ENCODE measurements at regions not wholly inside any gene's neighbourhood (a gene's known extent, or its start where the extent isn't known, plus 50 kb on each side); places are given as distances from the start of the nearest gene placed in this dataset.

DNA sequence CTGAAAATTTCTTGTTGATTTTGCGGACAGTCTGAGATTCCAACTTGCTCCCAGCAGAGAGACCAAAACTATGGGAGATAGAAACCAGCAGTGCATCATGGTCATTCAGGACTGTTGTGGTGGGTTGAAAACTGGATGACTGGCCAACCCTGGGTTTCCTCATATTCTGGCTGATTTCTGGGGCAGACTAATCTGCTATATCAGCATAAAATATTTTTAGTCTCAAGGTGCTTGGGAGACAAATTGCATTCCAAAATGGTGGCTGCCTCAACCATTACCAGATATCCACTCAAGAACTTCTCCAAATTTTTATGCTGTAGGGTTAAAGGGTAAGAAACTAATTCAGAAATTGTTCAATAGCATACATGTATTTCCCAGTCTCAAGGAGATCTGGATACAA is 434.0 kb downstream of the BRINP3 start:
- TF ChIP-seq SP1 (IDR thresholded peaks at IDR 0.05) (no peak), GABPA (IDR thresholded peaks at IDR 0.05 in 1 of 2, conservative IDR thresholded peaks at IDR 0.05 in 1 of 2) (no peak), JUND (IDR thresholded peaks at IDR 0.05) (no peak), EGR1 (IDR thresholded peaks at IDR 0.05; ENCODE audit: low read depth in 2 of 2) (no peak), RAD21 (IDR thresholded peaks at IDR 0.05) (no peak), HNF4A (conservative IDR thresholded peaks at IDR 0.05) (no peak), RXRA (IDR thresholded peaks at IDR 0.05) (no peak), YY1 (IDR thresholded peaks at IDR 0.05) (no peak), TAF1 (conservative IDR thresholded peaks at IDR 0.05) (no peak), HNF4G (IDR thresholded peaks at IDR 0.05) (no peak), FOXA1 (IDR thresholded peaks at IDR 0.05) (no peak)
- TF ChIP-seq, protein P1, sequence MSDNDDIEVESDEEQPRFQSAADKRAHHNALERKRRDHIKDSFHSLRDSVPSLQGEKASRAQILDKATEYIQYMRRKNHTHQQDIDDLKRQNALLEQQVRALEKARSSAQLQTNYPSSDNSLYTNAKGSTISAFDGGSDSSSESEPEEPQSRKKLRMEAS (IDR thresholded peaks at IDR 0.05) = no peak
- TF ChIP-seq, protein P2, sequence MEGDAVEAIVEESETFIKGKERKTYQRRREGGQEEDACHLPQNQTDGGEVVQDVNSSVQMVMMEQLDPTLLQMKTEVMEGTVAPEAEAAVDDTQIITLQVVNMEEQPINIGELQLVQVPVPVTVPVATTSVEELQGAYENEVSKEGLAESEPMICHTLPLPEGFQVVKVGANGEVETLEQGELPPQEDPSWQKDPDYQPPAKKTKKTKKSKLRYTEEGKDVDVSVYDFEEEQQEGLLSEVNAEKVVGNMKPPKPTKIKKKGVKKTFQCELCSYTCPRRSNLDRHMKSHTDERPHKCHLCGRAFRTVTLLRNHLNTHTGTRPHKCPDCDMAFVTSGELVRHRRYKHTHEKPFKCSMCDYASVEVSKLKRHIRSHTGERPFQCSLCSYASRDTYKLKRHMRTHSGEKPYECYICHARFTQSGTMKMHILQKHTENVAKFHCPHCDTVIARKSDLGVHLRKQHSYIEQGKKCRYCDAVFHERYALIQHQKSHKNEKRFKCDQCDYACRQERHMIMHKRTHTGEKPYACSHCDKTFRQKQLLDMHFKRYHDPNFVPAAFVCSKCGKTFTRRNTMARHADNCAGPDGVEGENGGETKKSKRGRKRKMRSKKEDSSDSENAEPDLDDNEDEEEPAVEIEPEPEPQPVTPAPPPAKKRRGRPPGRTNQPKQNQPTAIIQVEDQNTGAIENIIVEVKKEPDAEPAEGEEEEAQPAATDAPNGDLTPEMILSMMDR (IDR thresholded peaks at IDR 0.05; ENCODE audit: low read depth, low read length, missing input control) = no peak
- TF ChIP-seq, protein P3, sequence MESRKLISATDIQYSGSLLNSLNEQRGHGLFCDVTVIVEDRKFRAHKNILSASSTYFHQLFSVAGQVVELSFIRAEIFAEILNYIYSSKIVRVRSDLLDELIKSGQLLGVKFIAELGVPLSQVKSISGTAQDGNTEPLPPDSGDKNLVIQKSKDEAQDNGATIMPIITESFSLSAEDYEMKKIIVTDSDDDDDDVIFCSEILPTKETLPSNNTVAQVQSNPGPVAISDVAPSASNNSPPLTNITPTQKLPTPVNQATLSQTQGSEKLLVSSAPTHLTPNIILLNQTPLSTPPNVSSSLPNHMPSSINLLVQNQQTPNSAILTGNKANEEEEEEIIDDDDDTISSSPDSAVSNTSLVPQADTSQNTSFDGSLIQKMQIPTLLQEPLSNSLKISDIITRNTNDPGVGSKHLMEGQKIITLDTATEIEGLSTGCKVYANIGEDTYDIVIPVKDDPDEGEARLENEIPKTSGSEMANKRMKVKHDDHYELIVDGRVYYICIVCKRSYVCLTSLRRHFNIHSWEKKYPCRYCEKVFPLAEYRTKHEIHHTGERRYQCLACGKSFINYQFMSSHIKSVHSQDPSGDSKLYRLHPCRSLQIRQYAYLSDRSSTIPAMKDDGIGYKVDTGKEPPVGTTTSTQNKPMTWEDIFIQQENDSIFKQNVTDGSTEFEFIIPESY (IDR thresholded peaks at IDR 0.05) = no peak
- TF ChIP-seq, protein P4, sequence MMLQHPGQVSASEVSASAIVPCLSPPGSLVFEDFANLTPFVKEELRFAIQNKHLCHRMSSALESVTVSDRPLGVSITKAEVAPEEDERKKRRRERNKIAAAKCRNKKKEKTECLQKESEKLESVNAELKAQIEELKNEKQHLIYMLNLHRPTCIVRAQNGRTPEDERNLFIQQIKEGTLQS (IDR thresholded peaks at IDR 0.05) = no peak
- TF ChIP-seq, protein P5, sequence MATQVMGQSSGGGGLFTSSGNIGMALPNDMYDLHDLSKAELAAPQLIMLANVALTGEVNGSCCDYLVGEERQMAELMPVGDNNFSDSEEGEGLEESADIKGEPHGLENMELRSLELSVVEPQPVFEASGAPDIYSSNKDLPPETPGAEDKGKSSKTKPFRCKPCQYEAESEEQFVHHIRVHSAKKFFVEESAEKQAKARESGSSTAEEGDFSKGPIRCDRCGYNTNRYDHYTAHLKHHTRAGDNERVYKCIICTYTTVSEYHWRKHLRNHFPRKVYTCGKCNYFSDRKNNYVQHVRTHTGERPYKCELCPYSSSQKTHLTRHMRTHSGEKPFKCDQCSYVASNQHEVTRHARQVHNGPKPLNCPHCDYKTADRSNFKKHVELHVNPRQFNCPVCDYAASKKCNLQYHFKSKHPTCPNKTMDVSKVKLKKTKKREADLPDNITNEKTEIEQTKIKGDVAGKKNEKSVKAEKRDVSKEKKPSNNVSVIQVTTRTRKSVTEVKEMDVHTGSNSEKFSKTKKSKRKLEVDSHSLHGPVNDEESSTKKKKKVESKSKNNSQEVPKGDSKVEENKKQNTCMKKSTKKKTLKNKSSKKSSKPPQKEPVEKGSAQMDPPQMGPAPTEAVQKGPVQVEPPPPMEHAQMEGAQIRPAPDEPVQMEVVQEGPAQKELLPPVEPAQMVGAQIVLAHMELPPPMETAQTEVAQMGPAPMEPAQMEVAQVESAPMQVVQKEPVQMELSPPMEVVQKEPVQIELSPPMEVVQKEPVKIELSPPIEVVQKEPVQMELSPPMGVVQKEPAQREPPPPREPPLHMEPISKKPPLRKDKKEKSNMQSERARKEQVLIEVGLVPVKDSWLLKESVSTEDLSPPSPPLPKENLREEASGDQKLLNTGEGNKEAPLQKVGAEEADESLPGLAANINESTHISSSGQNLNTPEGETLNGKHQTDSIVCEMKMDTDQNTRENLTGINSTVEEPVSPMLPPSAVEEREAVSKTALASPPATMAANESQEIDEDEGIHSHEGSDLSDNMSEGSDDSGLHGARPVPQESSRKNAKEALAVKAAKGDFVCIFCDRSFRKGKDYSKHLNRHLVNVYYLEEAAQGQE (IDR thresholded peaks at IDR 0.05) = no peak
- no peaks in the 10 kb centered on the region for H3K27me3 ChIP-seq (ENCODE audit: control insufficient read depth in 4 of 4, insufficient read depth in 4 of 4, low read length in 3 of 4)
- no peak overlapping the region for H3K27ac ChIP-seq (ENCODE audit: low read depth in 1 of 2, low read length in 2 of 2)
- no peak overlapping the region for H3K4me3 ChIP-seq (ENCODE audit: low read depth in 1 of 3, low read length in 3 of 3)
- H3K4me1 ChIP-seq (ENCODE audit: control insufficient read depth in 4 of 4, insufficient read depth in 4 of 4, low read length in 3 of 4) = no peaks in the 10 kb centered on the region
- H3K9me3 ChIP-seq (ENCODE audit: control insufficient read depth in 4 of 4, low read length in 3 of 4) = no peaks in the 10 kb centered on the region
- H3K36me3 ChIP-seq (ENCODE audit: control insufficient read depth in 4 of 4, insufficient read depth in 3 of 4, low read depth in 1 of 4, low read length in 3 of 4) = no peaks in the 10 kb centered on the region
- no peak overlapping the region for H3K9ac ChIP-seq (ENCODE audit: low read depth in 1 of 2, low read length in 2 of 2)
- DNase-seq (ENCODE audit: low spot score) = no peak
- WGBS = 99% methylated on average over 1 of the region's 1 CpG

DNA sequence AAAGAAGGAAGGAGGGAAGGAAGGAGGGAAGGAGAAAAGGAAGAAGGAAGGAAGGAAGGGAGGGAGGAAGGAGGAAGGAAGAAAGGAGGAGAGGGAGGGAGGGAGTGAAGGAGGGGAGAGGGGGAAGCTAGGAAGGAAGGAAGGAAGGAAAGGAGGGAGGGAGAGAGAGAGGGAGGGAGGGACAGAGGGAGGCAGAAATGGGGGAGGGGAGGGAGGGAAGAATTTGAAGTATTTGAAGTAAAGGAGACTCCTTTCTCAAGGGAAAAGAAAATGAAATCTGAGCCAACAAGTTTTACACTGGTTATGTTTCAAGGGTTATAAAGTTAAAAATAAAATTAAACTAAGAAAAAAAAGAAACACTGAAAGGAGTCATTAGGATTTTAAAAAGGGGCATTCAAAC is 431.4 kb downstream of the BRINP3 start:
- DNase-seq (ENCODE audit: low spot score) = no peak
- TF ChIP-seq, protein P5 (IDR thresholded peaks at IDR 0.05) = no peak
- H3K9me3 ChIP-seq (ENCODE audit: control insufficient read depth in 4 of 4, low read length in 3 of 4) = no peaks in the 10 kb centered on the region
- H3K27ac ChIP-seq (ENCODE audit: low read depth in 1 of 2, low read length in 2 of 2) = no peak overlapping the region
- no peaks in the 10 kb centered on the region for H3K27me3 ChIP-seq (ENCODE audit: control insufficient read depth in 4 of 4, insufficient read depth in 4 of 4, low read length in 3 of 4)
- no peak overlapping the region for H3K4me3 ChIP-seq (ENCODE audit: low read depth in 1 of 3, low read length in 3 of 3)
- H3K36me3 ChIP-seq (ENCODE audit: control insufficient read depth in 4 of 4, insufficient read depth in 3 of 4, low read depth in 1 of 4, low read length in 3 of 4) = no peaks in the 10 kb centered on the region
- no peak overlapping the region for H3K9ac ChIP-seq (ENCODE audit: low read depth in 1 of 2, low read length in 2 of 2)
- H3K4me1 ChIP-seq (ENCODE audit: control insufficient read depth in 4 of 4, insufficient read depth in 4 of 4, low read length in 3 of 4) = no peaks in the 10 kb centered on the region

Measured in liver (tissue), 8 donors.